Psoas muscle (tissue), 7 donors: ENCODE measurements at regions not wholly inside any gene's neighbourhood (a gene's known extent, or its start where the extent isn't known, plus 50 kb on each side); places are given as distances from the start of the nearest gene placed in this dataset.

Experiments used
- ATAC-seq, 4 donors: fragments of 200-7000 bp; cut with Tn5 transposase; one replicate each; pipeline ENCODE4 v1.9.1; 2020; ENCODE audit warnings: moderate library complexity in 3 of 4, mild to moderate bottlenecking in 2 of 4
- DNase-seq, 2 donors: peaks; one replicate each; pipeline ENCODE4 v3.0.0-alpha.2; 2020
- H3K27ac ChIP-seq: fragments of 200-600 bp; one replicate; pipeline ENCODE4 v1.8.0; 2022
- H3K27me3 ChIP-seq, 3 donors: fragments of 200-600 bp in 1 of 3; one replicate each; pipeline versions ENCODE4 v1.6.1 to v1.8.0; 2013 to 2022; ENCODE audit warnings: low read length in 2 of 3, mild to moderate bottlenecking in 2 of 3, moderate library complexity in 1 of 3; ENCODE audit not compliant: insufficient read depth in 3 of 3
- H3K36me3 ChIP-seq, 2 donors: fragments of 200-600 bp in 1 of 2; one replicate each; pipeline versions ENCODE4 v1.6.1 to v1.8.0; 2013 to 2022; ENCODE audit warnings: low read depth in 1 of 2, mild to moderate bottlenecking in 1 of 2, moderate library complexity in 1 of 2; ENCODE audit not compliant: insufficient read depth in 1 of 2
- H3K4me1 ChIP-seq: fragments of 200-600 bp; one replicate; pipeline ENCODE4 v1.8.0; 2022
- H3K4me3 ChIP-seq: fragments of 200-600 bp; one replicate; pipeline ENCODE4 v1.8.0; 2022; ENCODE audit warnings: mild to moderate bottlenecking
- H3K9me3 ChIP-seq: fragments of 200-600 bp; one replicate; pipeline ENCODE4 v1.8.0; 2022
- CTCF ChIP-seq: fragments of 200-600 bp; IDR thresholded peaks from one replicate; pipeline ENCODE4 v1.8.0; 2022; ENCODE audit warnings: antibody characterized with exemption
- WGBS, 3 donors: extraction: QIAGEN DNeasy Blood & Tissue Kit; methylation state at CpG; one replicate each; pipeline versions ENCODE4 v1.1.6 to v1.1.7; 2013; 5-methylcytosine and 5-hydroxymethylcytosine counted together
- intact Hi-C, 2 donors: fragments of 100-400 bp; cut with DNase I; formaldehyde crosslinking; loops; one replicate each; pipeline versions ENCODE4 v1.11.0 to v1.14.2; 2022
- donor health status: healthy with polysubstance abuse.
- donor health status: DM: no; HTN: no; CAD: no; lungs with moderate emphysema.
- donor health status: Bipolar disorder and iron deficiency.
- donor health status: healthy.
- donor health status: DM: yes; HTN: yes; CAD: no.
- donor health status: DM: no; HTN: no; CAD: no.
- donor health status: DM: yes; HTN: yes; CAD: no.

DNA sequence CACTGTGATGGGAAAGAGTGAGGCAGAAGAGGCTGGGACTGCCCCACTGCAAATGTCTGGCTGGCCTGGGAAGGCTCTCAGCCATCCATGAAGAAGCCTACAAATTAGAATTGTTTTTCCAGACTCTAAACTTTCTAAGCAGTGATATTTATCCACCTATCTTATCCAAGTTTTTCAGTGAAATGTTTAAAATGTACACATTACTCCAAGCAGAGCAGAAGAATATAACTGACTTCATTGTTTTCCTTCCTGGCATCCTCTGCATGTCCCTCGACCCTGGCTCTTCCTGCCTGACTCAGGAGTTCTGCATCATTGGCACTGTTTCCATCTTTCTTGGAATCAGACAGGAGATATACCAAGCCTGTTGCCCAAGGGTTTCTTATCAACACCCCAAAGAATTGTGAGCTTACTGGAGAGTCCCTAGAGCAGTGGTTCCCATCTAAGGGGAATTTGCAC is 401.5 kb upstream of the PROK2 start:
- no peaks in the 10 kb centered on the region for H3K36me3 ChIP-seq
- ATAC-seq: no peak
- no peaks in the 10 kb centered on the region for H3K4me1 ChIP-seq
- no peak for DNase-seq
- no peak for TF ChIP-seq CTCF
- H3K27ac ChIP-seq: no peak overlapping the region
- H3K4me3 ChIP-seq: no peak overlapping the region
- intact Hi-C loops: no loop called here
- H3K9me3 ChIP-seq: no peaks in the 10 kb centered on the region
- no peaks in the 10 kb centered on the region for H3K27me3 ChIP-seq
- WGBS, 3 donors: 9 to 27% (median 22%) methylated on average over 1 of the region's 1 CpG

GRCh38 chr3:72185549-72186399 is 400.8 kb upstream of the PROK2 start:
- 59 to 67% (median 60%) methylated on average over 9 of the region's 9 CpGs for WGBS, 3 donors

GRCh38 chr3:72183489-72183888 is 398.5 kb upstream of the PROK2 start:
- no peak for DNase-seq
- no peak for ATAC-seq
- intact Hi-C loops: no loop called here
- Histone ChIP-seq H3K9me3 (no peaks in the 10 kb centered on the region), H3K27me3 (no peaks in the 10 kb centered on the region), H3K36me3 (no peaks in the 10 kb centered on the region), H3K4me3 (no peak overlapping the region), H3K27ac (no peak overlapping the region), H3K4me1 (no peaks in the 10 kb centered on the region)
- TF ChIP-seq CTCF: no peak
- 86 to 97% (median 97%) methylated on average over 5 of the region's 5 CpGs for WGBS, 3 donors

More at GRCh38 chr3:72185549-72186399, 400.8 kb upstream of the PROK2 start:
- Histone ChIP-seq H3K9me3 (no peaks in the 10 kb centered on the region), H3K27me3 (no peaks in the 10 kb centered on the region), H3K4me3 (no peak overlapping the region), H3K27ac (no peak overlapping the region), H3K4me1 (no peaks in the 10 kb centered on the region), H3K36me3 (no peaks in the 10 kb centered on the region)
- no peak for TF ChIP-seq CTCF
- no peak for DNase-seq
- no peak for ATAC-seq
- intact Hi-C loops: no loop called here

DNA sequence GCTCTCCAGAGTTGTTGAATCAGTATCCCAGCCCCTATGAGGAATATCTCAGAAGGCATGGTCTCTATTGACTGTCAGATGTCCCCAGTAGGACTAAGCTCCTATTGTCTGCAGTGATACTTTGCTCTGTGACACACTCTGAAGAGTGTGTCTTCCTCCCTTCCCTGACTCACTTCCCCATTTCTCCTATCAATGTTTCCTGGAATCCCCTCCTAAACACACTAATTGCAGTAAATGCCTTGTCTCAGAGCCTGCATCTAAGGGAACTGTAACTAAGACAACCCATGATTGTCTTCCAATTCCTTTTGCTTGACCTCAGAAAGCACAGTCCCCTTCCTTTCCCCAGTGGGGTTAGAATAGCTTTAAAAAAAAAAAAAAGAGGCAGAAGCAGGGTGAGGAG is 397.3 kb upstream of the PROK2 start:
- no peak for ATAC-seq
- H3K9me3 ChIP-seq: no peaks in the 10 kb centered on the region
- intact Hi-C loops: no loop called here
- H3K4me1 ChIP-seq: peaks cover 4% of the 10 kb centered on the region
- no peaks in the 10 kb centered on the region for H3K36me3 ChIP-seq
- no peak for DNase-seq
- no peaks in the 10 kb centered on the region for H3K27me3 ChIP-seq
- no peak for TF ChIP-seq CTCF
- H3K27ac ChIP-seq: no peak overlapping the region
- no peak overlapping the region for H3K4me3 ChIP-seq

DNA sequence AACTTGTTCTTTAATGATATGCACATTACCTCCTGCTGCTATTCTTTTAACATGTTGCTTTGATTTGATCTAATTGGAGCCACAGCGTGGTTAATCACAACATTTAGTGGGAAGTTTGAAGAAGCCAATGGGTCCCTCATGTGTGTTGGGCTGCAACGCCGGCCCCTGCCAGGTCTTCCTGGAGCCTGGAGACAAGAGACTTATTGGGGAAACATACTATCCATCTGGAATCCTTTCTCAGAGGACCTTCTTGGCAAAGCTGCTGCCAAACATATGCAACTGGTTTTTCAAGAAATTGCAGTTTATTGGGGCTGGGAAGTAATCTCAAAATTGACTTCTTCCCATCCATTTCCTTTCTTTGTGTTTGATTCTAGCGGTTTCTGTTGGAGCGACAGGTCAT is 396.3 kb upstream of the PROK2 start:
- no peak for TF ChIP-seq CTCF
- Histone ChIP-seq H3K4me1 (peaks cover 10% of the 10 kb centered on the region), H3K9me3 (no peaks in the 10 kb centered on the region), H3K4me3 (no peak overlapping the region), H3K27ac (no peak overlapping the region), H3K27me3 (no peaks in the 10 kb centered on the region), H3K36me3 (no peaks in the 10 kb centered on the region)
- DNase-seq (no peak), ATAC-seq (no peak)
- intact Hi-C loops: no loop called here
- 66 to 72% (median 70%) methylated on average over 5 of the region's 5 CpGs for WGBS, 3 donors
